ENCODE measurements at regions not wholly inside any gene's neighbourhood (a gene's known extent, or its start where the extent isn't known, plus 50 kb on each side); places are given as distances from the start of the nearest gene placed in this dataset.

DNA sequence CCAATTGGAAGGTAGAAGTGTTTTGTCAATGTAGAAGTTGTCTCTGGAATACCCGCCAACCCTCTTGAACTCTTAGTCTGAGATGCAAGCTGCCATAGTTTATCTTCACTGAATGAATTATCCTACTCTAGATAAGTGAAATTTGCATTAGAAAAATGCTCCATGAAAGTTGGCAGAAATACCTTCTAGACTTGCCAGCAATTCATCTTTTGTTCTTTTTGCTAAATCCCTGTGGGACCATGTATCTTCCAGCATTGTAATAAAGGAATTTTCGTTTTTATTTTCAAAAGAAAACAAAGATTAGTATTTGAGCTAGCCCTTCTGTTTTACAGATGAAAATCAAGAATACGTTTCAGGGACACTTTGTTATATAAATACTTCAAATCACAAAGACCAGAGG, 244.2 kb downstream of the CBLN4 start:
- Histone ChIP-seq H3K36me3 (replicated peaks; ENCODE audit: control insufficient read depth, insufficient read depth, low read length) (no peaks in the 10 kb centered on the region), H3K27me3 (ENCODE audit: control insufficient read depth, insufficient read depth, low read length) (no peaks in the 10 kb centered on the region), H3K4me3 (ENCODE audit: insufficient read depth, low read depth, low read length) (no peak overlapping the region)
- no peak for DNase-seq

- H3K27me3 ChIP-seq (ENCODE audit: control insufficient read depth, insufficient read depth, low read length), result no peaks in the 10 kb centered on the region
- no peaks in the 10 kb centered on the region for H3K36me3 ChIP-seq (replicated peaks; ENCODE audit: control insufficient read depth, insufficient read depth, low read length)
- DNase-seq, result no peak
- no peak overlapping the region for H3K4me3 ChIP-seq (ENCODE audit: insufficient read depth, low read depth, low read length)
Observed at GRCh38 chr20:55760586-55760985, 244.7 kb downstream of the CBLN4 start.

DNA sequence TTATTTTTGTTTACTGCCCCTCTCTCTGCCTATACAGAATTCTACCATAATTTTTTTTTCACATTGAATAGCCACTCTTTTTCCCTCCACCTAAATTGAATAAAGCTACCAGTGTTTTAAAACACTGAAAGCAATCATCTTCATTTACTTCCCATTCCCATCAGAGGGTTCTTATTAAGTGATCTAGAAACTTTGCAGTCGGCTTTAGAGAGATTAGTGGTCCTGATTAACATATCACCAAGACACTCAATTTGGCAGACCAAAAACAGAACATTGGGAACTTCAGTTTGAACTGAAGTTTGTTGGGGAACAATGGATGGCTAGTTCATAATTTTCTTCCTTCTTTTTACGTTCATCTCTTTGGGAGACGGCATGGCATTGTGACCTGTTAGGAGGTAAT, 249.5 kb downstream of the CBLN4 start:
- H3K27me3 ChIP-seq (ENCODE audit: control insufficient read depth, insufficient read depth, low read length), result no peaks in the 10 kb centered on the region
- DNase-seq, result no peak
- H3K4me3 ChIP-seq (ENCODE audit: insufficient read depth, low read depth, low read length), result no peak overlapping the region
- H3K36me3 ChIP-seq (replicated peaks; ENCODE audit: control insufficient read depth, insufficient read depth, low read length), result no peaks in the 10 kb centered on the region

DNA sequence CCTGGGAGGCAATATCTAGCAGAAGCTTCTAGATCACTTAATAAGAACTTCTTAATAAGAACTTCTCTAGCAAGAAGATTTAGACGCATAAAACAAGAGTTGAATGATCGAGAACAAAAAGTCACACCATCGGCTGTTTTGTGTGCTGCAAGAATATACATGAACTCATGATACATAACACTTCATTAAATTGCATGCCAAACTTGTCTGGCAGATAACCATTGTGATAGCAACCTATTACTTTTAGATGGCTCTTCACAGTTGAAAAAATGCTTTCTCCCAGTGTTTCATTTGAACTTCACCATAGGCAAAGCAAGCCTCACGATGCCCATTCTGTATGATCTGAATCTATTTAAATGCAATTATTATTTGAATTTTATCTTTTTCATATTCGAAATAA, 249.9 kb downstream of the CBLN4 start:
- DNase-seq, result no peak
- Histone ChIP-seq H3K27me3 (ENCODE audit: control insufficient read depth, insufficient read depth, low read length) (no peaks in the 10 kb centered on the region), H3K4me3 (ENCODE audit: insufficient read depth, low read depth, low read length) (no peak overlapping the region), H3K36me3 (replicated peaks; ENCODE audit: control insufficient read depth, insufficient read depth, low read length) (no peaks in the 10 kb centered on the region)

DNA sequence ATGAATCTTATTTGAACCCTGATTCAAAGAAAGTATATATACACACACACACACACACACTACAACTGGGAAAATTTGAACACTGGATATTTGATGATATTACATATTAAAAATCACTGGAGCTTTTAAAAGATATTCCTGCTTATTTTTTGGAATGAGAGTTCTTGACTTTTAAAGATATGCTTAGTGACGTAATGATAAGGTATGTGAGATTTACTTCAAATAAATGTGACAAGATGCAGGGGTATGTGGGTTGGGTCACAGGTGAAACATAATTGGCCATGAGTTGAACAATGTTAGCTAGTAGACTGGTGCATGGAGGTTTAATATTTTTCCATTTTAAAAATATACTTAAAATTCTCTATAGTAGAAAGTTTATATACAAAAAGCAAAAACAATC, 258.6 kb downstream of the CBLN4 start:
- Histone ChIP-seq H3K27me3 (ENCODE audit: control insufficient read depth, insufficient read depth, low read length) (no peaks in the 10 kb centered on the region), H3K4me3 (ENCODE audit: insufficient read depth, low read depth, low read length) (no peak overlapping the region), H3K36me3 (replicated peaks; ENCODE audit: control insufficient read depth, insufficient read depth, low read length) (no peaks in the 10 kb centered on the region)
- DNase-seq, result no peak

GRCh38 chr20:55745840-55746239, 259.5 kb downstream of the CBLN4 start:
- Histone ChIP-seq H3K4me3 (ENCODE audit: insufficient read depth, low read depth, low read length) (no peak overlapping the region), H3K36me3 (replicated peaks; ENCODE audit: control insufficient read depth, insufficient read depth, low read length) (no peaks in the 10 kb centered on the region), H3K27me3 (ENCODE audit: control insufficient read depth, insufficient read depth, low read length) (no peaks in the 10 kb centered on the region)
- no peak for DNase-seq

- no peak for DNase-seq
- H3K36me3 ChIP-seq (replicated peaks; ENCODE audit: control insufficient read depth, insufficient read depth, low read length), result no peaks in the 10 kb centered on the region
- no peaks in the 10 kb centered on the region for H3K27me3 ChIP-seq (ENCODE audit: control insufficient read depth, insufficient read depth, low read length)
- no peak overlapping the region for H3K4me3 ChIP-seq (ENCODE audit: insufficient read depth, low read depth, low read length)
Observed at GRCh38 chr20:55744896-55745295, 260.4 kb downstream of the CBLN4 start.

GRCh38 chr20:55741801-55742200, 263.5 kb downstream of the CBLN4 start:
- no peak overlapping the region for H3K4me3 ChIP-seq (ENCODE audit: insufficient read depth, low read depth, low read length)
- no peaks in the 10 kb centered on the region for H3K36me3 ChIP-seq (replicated peaks; ENCODE audit: control insufficient read depth, insufficient read depth, low read length)
- no peak for DNase-seq

GRCh38 chr20:55740076-55740475, 265.2 kb downstream of the CBLN4 start:
- Histone ChIP-seq H3K4me3 (ENCODE audit: insufficient read depth, low read depth, low read length) (no peak overlapping the region), H3K36me3 (replicated peaks; ENCODE audit: control insufficient read depth, insufficient read depth, low read length) (no peaks in the 10 kb centered on the region), H3K27me3 (ENCODE audit: control insufficient read depth, insufficient read depth, low read length) (no peaks in the 10 kb centered on the region)
- no peak for DNase-seq

More at GRCh38 chr20:55741801-55742200, 263.5 kb downstream of the CBLN4 start:
- no peaks in the 10 kb centered on the region for H3K27me3 ChIP-seq (ENCODE audit: control insufficient read depth, insufficient read depth, low read length)

DNA sequence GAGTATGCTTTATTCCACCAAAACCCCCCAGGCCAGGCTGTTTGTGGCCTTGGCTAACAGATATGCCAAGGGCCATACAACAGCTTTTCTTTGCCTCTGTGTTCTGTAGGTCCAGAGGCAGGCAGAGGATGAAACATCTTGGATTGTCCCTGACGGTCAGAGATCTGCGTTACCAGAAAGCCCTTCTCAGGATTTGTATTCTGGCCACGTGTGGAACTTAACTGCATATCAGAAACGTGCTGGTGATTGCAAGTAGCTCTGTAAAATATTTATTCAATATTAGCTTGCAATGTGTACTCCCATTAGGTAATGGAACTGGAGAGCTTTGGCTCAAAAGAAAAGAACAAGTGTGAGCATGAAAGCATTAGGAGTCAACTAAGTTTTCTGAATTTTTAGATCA, 275.0 kb downstream of the CBLN4 start:
- Histone ChIP-seq H3K36me3 (replicated peaks; ENCODE audit: control insufficient read depth, insufficient read depth, low read length) (no peaks in the 10 kb centered on the region), H3K4me3 (ENCODE audit: insufficient read depth, low read depth, low read length) (no peak overlapping the region), H3K27me3 (ENCODE audit: control insufficient read depth, insufficient read depth, low read length) (no peaks in the 10 kb centered on the region)
- DNase-seq, result no peak

GRCh38 chr20:55714736-55715135, 290.6 kb downstream of the CBLN4 start:
- H3K36me3 ChIP-seq (replicated peaks; ENCODE audit: control insufficient read depth, insufficient read depth, low read length), result no peaks in the 10 kb centered on the region
- H3K27me3 ChIP-seq (ENCODE audit: control insufficient read depth, insufficient read depth, low read length), result no peaks in the 10 kb centered on the region
- DNase-seq, result no peak
- H3K4me3 ChIP-seq (ENCODE audit: insufficient read depth, low read depth, low read length), result no peak overlapping the region

- no peak for DNase-seq
- H3K4me3 ChIP-seq (ENCODE audit: insufficient read depth, low read depth, low read length), result no peak overlapping the region
- H3K36me3 ChIP-seq (replicated peaks; ENCODE audit: control insufficient read depth, insufficient read depth, low read length), result no peaks in the 10 kb centered on the region
- no peaks in the 10 kb centered on the region for H3K27me3 ChIP-seq (ENCODE audit: control insufficient read depth, insufficient read depth, low read length)
Observed at GRCh38 chr20:55714082-55714481, 291.2 kb downstream of the CBLN4 start.

- no peak for DNase-seq
- Histone ChIP-seq H3K36me3 (replicated peaks; ENCODE audit: control insufficient read depth, insufficient read depth, low read length) (no peaks in the 10 kb centered on the region), H3K4me3 (ENCODE audit: insufficient read depth, low read depth, low read length) (no peak overlapping the region), H3K27me3 (ENCODE audit: control insufficient read depth, insufficient read depth, low read length) (no peaks in the 10 kb centered on the region)
Observed at GRCh38 chr20:55704458-55704857, 300.9 kb downstream of the CBLN4 start.

- no peak for DNase-seq
- Histone ChIP-seq H3K27me3 (ENCODE audit: control insufficient read depth, insufficient read depth, low read length) (no peaks in the 10 kb centered on the region), H3K4me3 (ENCODE audit: insufficient read depth, low read depth, low read length) (no peak overlapping the region), H3K36me3 (replicated peaks; ENCODE audit: control insufficient read depth, insufficient read depth, low read length) (no peaks in the 10 kb centered on the region)
Observed at GRCh38 chr20:55701467-55701866, 303.9 kb downstream of the CBLN4 start.

DNA sequence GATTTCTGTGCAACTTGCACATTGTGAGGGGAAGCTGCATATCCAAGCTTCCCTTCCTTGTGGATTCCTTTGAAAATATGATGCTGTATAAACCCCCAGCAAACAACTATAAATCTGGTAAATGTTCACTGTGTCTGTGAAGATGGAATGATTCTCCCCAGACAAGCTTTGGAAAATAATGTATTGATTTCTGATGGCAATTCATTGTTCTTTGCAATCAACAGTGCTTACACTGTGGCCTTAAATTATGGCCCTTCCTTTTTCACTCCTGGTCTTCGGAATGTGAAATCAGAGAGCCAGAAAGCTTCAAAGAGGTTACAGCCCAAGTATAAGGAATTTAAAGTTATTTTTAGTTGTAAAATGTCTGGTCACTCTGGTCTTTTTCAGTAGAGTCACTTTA, 308.8 kb downstream of the CBLN4 start:
- Histone ChIP-seq H3K4me3 (ENCODE audit: insufficient read depth, low read depth, low read length) (no peak overlapping the region), H3K27me3 (ENCODE audit: control insufficient read depth, insufficient read depth, low read length) (no peaks in the 10 kb centered on the region), H3K36me3 (replicated peaks; ENCODE audit: control insufficient read depth, insufficient read depth, low read length) (no peaks in the 10 kb centered on the region)
- no peak for DNase-seq

DNA sequence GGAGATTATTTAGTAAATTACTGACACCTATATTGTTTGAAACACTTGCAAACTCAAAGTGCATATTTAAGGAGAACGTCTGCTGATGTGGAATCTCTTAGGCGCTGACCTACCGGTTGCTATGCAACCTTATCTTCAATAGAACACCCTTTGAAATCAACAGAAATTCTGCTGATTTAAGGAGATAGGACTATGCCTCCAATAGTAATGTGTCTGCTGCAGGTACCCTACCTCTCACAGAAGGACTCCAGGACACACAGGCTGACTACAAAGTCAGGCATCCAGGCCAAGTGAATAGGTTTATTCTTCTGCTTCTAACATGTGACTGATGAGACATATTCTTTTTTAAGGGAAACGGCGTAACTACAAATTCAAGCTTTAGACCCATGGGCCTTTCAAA, 311.7 kb downstream of the CBLN4 start:
- no peak for DNase-seq
- Histone ChIP-seq H3K36me3 (replicated peaks; ENCODE audit: control insufficient read depth, insufficient read depth, low read length) (no peaks in the 10 kb centered on the region), H3K4me3 (ENCODE audit: insufficient read depth, low read depth, low read length) (no peak overlapping the region), H3K27me3 (ENCODE audit: control insufficient read depth, insufficient read depth, low read length) (no peaks in the 10 kb centered on the region)
